Stimulated activated CD4-positive, alpha-beta T cell treated with anti-CD3 and anti-CD28 coated beads, Interleukin-1b, Interleukin-23, amount 100 ng/mL, for 48 hours (primary cell): ENCODE measurements at regions not wholly inside any gene's neighbourhood (a gene's known extent, or its start where the extent isn't known, plus 50 kb on each side); places are given as distances from the start of the nearest gene placed in this dataset.
"Not testable (repeated sequence)": the region's sequence is repeated elsewhere in the genome, so short reads cannot be mapped to it uniquely, and the experiment has no call there.

ENCODE experiments used
- DNase-seq: peaks from one replicate; pipeline ENCODE4 v3.0.0-alpha.2; 2020

DNA sequence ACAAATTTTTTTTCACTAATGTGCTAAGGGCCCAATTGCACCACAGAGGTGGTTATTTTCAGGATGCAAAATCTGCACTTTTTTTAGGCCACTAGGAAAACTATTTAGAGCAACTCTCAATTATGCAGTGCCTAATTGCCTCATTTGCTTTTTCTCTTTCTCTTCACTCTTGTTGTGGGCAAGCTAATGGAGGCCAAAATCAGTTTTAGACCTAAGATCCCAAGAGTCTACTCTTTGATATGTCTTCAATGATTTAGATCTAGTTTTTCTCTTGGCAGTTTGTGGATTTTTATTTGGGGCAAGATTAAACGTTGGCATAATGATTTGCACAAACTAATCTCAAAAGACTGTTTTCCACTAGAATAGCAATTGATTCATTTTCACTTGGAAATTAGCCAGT, 1996.9 kb downstream of the LRRC4C start:
- DNase-seq, result no peak

DNA sequence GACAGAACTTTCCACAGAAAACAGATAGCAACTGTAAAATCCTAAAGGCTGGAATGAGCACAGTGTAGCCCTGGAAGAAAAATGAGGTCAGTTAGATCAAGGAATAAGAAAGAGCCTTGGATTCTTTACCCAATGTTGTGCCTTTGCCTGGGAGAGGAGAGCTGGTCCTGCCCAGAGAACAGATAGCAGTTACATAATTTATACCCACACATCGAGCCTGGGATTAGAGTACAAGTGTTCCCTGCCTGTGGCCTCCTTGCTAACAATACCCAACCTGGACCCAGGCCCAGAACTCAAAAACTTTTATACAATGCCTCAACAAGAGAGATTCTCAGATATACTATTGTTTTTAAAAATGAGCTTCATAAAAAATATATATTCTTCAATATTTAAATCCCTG, 1998.4 kb downstream of the LRRC4C start:
- DNase-seq, result no peak

DNA sequence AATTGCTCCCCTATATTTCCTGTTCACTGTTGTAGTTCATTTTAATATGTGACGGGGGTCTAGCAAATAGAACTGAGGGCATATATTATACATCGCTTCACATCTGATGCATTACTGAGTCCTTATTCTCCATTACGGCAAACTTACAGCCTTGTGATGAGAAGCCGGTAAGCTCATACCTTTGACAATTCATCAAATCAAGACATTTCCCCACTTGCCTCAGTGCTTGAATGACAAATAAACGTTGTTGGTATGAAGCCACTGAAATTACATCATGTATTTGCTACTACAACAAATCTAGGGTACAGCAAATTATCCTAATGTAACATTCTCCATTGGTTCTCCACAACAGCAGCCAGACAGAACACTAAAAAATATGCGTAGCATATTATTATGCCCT, 1999.8 kb downstream of the LRRC4C start:
- no peak for DNase-seq

DNA sequence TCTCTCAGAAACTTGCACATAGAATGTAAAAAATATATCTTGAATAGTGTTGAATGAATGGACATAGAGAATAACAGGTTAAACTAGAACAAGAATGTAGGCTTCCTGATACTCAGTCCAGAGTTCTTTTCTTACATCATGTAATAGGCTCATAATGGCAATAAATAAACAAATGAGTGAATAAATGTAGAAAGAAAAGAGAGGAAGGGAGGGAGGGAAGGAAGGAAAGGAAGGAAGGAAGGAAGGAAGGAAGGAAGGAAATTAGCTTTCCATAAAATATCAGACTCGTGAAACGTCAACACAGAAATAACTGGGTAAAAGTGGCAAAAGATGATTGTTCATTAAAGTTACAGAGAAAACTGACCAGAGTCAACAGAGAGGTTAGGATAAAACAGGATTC, 2001.0 kb downstream of the LRRC4C start:
- no peak for DNase-seq

DNA sequence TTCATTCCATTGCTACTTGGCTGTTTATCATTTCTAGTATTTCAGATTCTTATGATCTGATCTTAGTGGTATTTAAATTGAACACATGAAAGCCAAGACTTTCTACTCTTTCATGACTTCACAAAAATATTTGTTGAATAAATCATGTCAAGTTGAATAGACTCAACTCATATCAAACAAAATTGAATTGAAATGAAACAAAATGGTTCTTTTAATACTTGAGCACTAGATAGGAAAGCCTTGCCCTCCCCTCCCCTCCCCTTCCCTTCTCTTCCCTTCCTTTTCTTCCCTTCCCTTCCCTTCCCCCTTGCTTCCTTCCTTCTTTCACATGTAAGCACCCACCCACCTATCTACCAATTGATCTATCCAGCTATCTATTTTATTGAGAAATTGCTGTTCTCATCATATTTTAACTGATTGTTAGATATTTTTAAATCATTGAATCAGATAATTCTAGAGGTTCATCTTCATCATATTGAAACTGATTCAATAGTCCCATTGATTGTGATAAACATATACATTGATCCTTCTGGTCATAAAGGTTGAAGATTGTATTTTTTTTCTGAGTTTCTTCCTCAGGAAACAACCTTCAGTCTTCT, 2015.9 kb downstream of the LRRC4C start:
- no peak for DNase-seq

DNA sequence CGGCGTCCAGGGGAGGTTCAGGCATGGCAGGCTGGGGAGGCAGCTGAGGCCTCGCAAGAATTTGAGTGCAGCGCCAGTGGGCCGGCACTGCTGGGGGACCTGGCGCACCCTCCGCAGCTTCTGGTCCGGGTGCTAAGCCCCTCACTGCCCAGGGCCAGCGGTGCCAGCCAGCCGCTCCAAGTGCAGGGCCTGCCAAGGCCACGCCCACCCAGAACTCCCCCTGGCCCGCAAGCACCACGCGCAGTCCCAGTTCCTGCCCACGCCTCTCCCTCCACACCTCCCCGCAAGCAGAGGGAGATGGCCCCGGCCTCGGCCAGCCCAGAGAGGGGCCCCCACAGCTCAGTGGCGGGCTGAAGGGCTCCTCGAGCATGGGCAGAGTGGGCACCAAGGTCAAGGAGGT, 2017.3 kb downstream of the LRRC4C start:
- DNase-seq, result no peak

DNA sequence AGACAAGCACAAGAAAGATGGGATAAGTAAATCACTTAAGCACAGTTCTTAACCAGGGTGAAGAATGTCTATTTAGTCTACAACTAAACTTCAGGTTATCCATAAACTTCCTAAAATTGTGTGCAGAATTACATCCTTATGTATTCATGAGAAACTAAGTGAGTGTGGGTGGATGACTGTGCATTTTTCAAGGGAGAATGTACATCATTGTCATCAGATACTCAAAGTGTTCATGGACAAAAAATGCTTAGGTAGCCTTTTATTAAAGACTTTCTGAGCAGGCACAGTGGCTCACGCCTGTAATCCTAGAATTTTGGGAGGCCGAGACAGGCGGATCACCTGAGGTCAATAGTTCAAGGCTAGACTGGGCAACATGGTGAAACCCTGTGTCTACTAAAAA, 2023.8 kb downstream of the LRRC4C start:
- DNase-seq, result no peak

DNA sequence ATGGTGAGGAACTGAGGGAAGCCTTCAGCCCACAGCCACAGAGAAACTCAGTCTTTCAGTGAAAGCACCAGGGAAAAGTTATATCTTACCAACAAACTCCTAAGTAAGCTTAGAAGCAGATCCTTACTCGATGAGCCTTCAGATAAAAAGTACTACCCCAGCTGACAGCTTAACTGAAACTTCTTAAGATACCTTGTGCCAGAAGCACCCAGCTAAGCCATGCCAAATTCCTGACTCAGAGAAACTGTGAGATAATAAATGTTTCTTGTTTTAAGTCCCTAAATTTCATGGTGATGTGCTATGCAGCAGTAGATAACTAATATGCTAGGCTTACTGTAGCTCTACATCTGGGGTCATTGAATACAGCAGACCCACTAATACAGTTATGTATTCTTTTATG, 2025.0 kb downstream of the LRRC4C start:
- no peak for DNase-seq

DNA sequence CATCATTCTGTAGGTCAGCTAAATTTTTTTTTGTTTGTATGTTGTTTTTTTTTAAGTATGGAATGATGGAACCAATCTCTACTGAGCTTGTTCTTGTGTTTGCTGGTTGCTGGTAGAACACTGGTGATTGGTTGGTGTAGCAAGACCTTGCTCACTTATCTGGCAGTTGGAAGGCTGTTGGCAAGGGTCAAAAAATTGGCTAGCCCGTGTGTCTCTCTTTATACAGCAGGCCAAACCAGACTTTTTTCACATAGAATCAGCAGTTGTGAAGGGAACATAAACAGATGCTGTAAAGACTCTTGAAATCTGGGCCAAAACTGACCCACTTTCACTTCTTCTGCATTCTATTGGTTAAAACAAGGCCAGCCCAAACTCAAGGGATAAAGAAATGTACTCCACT, 2026.5 kb downstream of the LRRC4C start:
- DNase-seq, result no peak

DNA sequence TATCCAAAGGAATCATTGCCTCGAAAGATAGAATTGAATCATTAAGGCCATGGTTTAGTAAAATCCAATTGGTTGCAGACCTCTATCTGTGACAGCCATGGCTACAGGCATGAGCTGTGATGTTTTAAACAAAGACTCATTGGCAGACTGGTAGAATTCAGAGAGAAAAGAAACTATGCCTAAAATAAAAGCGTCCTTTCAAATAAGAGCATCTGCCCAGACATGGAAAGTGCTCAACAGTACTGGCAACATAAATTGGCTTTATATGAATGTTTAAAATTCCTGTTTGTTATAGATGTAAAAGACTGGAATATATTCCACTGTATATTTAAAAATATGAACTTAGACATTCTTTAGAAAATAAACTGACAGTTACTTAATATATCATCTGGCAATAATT, 2034.2 kb downstream of the LRRC4C start:
- no peak for DNase-seq

DNA sequence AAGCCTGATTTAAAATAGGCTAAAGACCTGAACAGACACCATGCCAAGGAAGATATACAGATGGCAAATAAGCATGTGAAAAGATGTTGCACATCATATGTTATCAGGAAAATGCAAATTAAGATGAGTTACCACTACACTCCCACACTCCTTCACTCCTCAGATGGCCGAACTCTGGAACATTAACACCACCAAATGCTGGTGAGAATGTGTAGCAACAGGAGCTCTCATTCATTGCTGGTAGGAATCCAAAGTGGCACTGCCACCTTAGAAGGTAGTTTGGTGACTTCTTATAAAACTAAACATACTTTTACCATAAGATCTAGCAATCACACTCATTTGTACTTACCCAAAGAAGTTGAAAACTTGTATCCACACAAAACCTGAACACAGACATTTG, 2047.3 kb downstream of the LRRC4C start:
- DNase-seq, result no peak

DNA sequence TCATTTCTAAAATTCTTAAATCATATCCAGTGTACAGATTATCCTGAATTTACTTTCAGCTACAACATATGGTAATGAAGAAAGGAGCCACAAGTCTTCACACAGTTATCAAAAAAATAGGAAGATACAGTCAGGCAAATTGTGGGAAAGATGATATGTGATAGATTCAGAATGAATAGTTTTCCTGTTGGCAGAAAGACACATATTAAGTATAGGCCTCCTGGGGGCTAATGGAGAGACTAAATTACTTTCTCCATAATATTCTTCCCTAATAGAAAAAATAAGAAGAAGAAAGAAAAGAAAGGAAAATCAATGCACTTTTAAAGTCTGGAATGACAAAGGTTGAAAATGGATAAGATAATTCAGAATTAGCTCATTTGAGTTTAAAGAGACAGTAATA, 2073.5 kb downstream of the LRRC4C start:
- no peak for DNase-seq

DNA sequence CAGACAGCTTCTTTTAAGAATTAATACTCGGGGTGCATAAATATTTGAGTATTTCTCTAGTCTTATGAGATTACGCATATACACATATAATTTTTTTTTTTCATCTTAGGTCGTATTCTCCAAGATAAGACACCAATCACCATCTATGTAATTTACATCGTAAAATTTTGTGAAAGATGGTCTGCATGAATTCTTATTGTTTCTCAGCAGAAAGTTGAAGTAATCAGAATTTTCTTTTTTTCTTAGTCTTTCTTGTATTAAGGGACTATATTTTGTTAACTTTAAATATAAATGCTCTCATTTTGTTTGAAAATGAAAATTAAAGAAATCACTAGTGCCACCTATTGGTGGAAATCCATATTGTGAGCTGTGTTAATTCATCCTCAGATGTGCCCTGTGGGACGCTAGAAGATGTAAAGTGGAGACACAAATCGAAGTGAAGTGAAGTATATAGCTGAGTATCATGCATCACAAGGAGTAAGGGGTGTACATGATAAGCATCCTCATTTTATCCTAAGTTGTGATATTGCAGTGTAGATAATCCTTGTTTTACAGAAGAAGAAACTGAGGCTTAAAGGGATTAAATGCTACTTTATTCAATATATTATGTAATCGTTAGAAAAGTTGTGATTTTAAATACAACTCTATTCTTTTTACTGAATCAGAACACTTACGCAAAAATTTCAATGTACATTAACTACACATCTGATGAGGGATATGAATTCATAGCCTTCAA, 2084.3 kb downstream of the LRRC4C start:
- DNase-seq, result no peak

DNA sequence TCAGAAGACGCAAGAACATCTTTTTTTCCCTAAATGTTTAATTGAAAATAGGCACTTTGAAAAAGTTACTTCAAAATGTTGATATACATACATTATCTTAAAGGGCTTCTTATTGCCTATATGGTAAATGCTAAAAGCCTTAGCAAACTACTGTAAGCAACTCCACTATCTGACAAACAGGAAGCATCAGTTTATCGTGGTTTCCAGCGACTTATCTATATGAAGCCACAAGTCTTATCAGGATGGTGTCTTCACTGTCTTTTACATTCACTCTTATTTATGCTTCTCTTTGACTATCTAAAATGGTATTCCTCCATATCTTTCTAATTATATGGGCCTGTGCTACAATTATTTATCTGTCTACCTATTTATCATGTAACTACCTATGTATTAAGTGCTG, 2091.9 kb downstream of the LRRC4C start:
- DNase-seq, result no peak

DNA sequence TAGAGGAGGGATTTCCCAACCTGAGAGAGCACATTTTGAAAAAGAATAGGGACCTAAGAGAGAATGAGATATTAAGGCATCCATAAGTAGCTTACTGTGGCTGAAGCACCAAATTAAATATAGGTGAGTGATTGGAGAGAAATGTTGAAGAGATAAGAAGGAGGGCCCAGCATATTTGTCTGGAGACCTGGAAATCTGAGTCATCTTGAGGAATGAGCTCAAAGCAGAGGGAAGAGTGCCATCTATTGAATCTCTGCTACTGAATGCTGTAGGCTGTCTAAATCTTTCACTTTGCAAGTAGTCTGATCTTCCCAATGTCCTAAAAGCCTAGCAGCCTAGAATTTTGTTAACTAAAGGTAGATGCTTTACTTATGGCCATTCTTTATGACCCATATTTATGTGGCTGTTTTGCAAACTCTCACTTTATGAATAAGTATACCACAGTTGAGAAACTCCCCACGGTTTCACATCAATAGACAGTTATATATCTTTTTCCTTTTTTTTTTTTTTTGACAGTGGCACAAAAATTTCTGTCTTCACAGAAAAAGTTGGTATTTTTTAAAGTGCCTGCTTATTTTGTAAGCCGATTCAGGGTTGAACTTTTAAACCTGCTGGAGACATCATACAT, 2093.5 kb downstream of the LRRC4C start:
- DNase-seq, result no peak

DNA sequence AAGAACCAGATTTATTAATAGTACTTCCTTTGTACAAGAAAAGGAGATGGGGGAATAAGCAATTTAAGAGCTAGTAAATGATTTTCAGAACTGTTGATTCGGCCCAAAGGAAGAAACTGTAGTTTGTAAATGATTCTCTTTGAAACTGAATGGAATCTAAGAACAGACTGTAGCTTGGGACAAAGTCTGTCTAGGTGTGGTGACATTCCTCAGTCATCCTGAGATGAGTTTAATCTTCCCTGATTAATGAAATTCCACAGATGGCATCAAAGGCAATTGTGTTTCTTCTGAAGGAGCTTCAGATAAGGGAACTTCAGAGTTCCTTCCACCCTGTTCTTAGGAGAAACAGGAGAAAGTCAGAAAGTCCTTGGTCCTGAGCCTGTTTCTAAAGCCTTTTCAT, 2095.9 kb downstream of the LRRC4C start:
- no peak for DNase-seq

DNA sequence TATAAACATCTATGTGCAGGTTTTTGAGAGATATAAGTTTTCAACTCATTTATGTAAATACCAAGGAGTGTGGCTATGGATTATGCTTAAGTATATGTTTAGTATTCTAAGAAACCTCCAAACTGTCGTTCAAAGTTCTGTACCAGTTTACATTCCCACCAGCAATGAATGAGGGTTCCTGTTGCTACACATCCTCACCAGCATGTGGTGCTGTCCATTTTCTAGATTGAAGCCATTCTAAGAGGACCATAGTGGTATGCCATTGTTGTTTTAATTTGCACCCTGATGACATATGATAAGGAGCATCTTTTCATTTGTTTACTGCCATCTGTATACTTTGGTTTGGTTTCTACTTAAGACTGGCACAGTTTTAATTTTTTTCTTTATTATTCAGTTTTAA, 2097.9 kb downstream of the LRRC4C start:
- no peak for DNase-seq

DNA sequence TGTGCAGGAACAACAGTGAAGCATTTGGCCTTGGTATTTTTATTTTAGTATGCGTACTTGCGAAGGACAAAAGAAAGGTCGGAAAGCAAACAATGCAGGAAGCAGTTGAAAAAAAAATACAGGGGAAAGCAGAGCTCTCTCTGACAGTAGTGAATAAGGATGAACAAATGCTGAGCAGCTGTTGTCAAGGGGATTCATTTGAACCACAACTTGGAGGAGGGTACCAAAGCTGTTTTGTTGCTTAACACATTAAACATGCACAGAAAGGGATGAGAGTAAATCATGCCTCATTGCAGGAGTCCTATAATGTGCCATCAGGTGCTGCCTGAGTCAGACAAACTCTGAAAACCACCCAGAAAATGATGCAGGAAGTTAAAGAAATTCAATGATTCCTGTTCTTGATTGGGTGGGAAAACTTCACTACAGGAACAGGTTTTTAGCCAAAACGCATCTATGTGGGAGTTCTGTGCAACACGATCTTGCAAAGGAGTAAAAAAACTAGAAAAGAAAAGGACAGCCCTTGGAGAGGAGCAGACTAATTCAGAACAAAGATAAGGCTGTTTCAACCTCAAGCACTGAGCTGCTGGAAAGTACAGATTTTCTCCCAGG, 2113.5 kb downstream of the LRRC4C start:
- no peak for DNase-seq

DNA sequence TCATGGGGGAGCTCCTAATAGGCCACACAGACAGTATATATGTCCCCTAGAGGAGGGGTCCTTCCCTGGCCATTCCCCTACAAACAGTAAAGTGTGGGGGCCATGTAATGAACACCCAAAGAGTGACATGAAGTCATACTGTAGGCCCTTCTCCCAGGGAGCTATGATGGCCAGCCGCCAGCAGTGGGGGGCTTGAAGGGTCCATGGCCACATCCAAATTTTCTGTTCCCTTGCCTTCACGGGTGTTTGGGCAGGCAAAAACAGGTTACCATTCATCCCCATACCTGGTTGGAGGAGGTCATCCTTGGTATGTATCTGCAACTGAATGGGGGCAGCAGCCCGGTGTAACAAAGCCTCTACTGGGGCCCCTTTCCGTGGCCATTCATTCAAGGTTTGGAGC, 2118.0 kb downstream of the LRRC4C start:
- DNase-seq, result no peak

DNA sequence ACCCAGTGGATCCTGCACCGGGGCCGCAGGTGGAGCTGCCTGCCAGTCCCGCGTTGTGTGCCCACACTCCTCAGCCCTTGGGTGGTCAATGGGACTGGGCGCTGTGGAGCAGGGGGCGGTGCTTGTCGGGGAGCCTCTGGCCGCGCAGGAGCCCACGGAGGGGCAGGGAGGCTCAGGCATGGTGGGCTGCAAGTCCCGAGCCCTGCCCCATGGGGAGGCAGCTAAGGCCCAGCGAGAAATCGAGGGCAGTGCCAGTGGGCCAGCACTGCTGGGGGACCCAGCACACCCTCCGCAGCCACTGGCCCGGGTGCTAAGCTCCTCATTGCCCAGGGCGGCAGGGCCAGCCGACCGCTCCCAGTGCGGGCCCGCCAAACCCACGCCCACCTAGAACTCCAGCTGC, 2126.4 kb downstream of the LRRC4C start:
- DNase-seq, result not testable (repeated sequence)

DNA sequence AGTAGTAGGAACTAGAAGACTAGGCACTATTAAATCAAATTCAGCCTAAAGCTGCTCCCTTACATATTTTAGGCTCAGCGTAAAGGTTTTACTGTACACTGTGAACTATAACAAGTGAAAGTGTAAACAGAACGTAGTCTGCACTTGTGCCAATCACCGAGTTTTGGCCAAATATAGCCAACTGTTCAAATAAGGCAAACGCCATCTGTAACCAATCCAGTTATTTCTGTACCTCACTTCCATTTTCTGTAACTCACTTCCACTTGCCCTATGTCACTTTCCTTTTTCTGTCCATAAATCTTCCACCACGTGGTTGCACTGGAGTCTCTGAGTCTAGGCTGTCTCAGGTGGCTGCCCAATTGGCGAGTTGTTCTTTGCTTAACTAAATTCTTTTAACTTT, 2132.2 kb downstream of the LRRC4C start:
- no peak for DNase-seq

DNA sequence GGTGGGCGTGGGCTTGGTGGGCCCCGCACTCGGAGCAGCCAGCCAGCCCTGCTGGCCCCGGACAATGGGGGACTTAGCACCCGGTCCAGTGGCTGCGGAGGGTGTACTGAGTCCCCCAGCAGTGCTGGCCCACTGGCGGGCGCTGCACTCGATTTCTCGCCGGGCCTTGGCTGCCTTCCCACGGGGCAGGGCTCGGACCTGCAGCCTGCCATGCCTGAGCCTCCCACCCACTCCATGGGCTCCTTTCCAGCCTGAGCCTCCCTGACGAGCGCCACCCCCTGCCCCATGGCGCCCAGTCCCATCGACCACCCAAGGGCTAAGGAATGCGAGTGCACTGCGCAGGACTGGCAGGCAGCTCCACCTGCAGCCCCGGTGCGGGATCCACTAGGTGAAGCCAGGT, 2147.6 kb downstream of the LRRC4C start:
- not testable (repeated sequence) for DNase-seq

DNA sequence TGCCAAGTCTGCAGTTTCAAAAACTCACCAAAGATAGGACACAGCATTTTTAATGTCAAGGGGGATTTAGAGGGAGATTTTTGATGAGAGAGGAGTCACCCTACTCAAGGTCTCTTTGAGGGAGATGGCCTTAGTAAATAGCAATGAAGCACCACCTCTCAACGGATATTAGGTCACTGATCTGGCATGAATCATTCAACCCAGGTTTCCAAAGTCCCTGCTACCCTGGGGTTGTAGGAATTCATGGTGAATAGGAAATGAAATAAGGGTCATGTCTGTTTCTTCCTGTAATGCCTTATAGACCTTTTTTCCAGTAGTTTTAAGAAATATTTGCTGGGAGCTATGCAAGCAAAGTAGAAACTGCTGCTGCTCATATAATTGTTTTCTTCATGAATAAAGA, 2154.9 kb downstream of the LRRC4C start:
- DNase-seq, result no peak

DNA sequence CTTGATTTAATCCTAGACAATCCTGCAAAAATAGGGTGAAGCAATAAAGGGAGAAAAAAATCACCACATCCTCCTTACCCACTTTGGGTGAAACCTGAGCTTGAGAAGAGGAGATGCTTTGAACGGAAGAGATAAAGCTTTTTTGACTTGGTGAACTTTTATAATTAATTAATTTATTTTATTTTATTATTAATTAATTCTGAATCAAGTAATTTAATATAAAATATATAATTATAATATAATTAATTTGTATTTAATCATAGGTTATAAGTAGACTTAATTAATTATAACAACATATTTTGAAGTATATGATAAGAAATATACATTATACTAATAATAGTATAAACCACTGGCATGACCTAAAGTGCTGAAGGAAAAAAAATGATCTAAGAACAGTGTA, 2164.8 kb downstream of the LRRC4C start:
- DNase-seq, result no peak
